HUES64 (cell line): ENCODE measurements at regions not wholly inside any gene's neighbourhood (a gene's known extent, or its start where the extent isn't known, plus 50 kb on each side); places are given as distances from the start of the nearest gene placed in this dataset.

Experiments used
- H3K27ac ChIP-seq: 2 replicates; pipeline ENCODE4 v1.7.0; 2013; ENCODE audit warnings: low read depth, low read length, inconsistent platforms
- H3K27me3 ChIP-seq: 2 replicates; pipeline ENCODE4 v1.6.1; 2013; ENCODE audit warnings: mild to moderate bottlenecking, low read length; ENCODE audit not compliant: insufficient read depth
- H3K36me3 ChIP-seq: 2 replicates; pipeline ENCODE4 v1.6.1; 2013; ENCODE audit warnings: mild to moderate bottlenecking, low read length; ENCODE audit not compliant: insufficient read depth
- H3K4me1 ChIP-seq: 2 replicates; pipeline ENCODE4 v1.6.1; 2013; ENCODE audit warnings: mild to moderate bottlenecking, low read length, moderate library complexity; ENCODE audit not compliant: insufficient read depth
- H3K4me3 ChIP-seq: 2 replicates; pipeline ENCODE4 v1.5.1; 2013; ENCODE audit warnings: mild to moderate bottlenecking, low read length, moderate library complexity
- H3K9ac ChIP-seq: 2 replicates; pipeline ENCODE4 v1.6.1; 2013; ENCODE audit warnings: mild to moderate bottlenecking, low read depth, low read length
- H3K9me3 ChIP-seq: 2 replicates; pipeline ENCODE4 v1.6.1; 2013; ENCODE audit warnings: low read depth, low read length; ENCODE audit not compliant: insufficient read depth
- WGBS: fragments of 150-250, 120-280 bp; methylation state at CpG from one replicate; pipeline ENCODE4 v1.1.7; 2013; ENCODE audit warnings: missing lambda C conversion rate; 5-methylcytosine and 5-hydroxymethylcytosine counted together

GRCh38 chr11:116553482-116553881, 219.3 kb downstream of the BUD13 start:
- no peak overlapping the region for H3K27ac ChIP-seq
- H3K4me3 ChIP-seq = no peak overlapping the region
- 78% methylated on average over 4 of the region's 5 CpGs for WGBS
- H3K9ac ChIP-seq = no peak overlapping the region
- H3K27me3 ChIP-seq = no peaks in the 10 kb centered on the region
- no peaks in the 10 kb centered on the region for H3K36me3 ChIP-seq
- H3K4me1 ChIP-seq = no peaks in the 10 kb centered on the region
- no peaks in the 10 kb centered on the region for H3K9me3 ChIP-seq

GRCh38 chr11:116551576-116551975, 221.2 kb downstream of the BUD13 start:
- Histone ChIP-seq H3K36me3 (no peaks in the 10 kb centered on the region), H3K9ac (no peak overlapping the region), H3K27ac (no peak overlapping the region), H3K4me1 (no peaks in the 10 kb centered on the region), H3K4me3 (no peak overlapping the region), H3K9me3 (no peaks in the 10 kb centered on the region), H3K27me3 (no peaks in the 10 kb centered on the region)
- WGBS = 91% methylated on average over 4 of the region's 4 CpGs

- Histone ChIP-seq H3K9me3 (no peaks in the 10 kb centered on the region), H3K27ac (no peak overlapping the region), H3K4me3 (no peak overlapping the region), H3K9ac (no peak overlapping the region), H3K4me1 (0 out of 2 replicates have a peak, but pooled peaks cover 7% of the 10 kb centered on the region), H3K36me3 (no peaks in the 10 kb centered on the region), H3K27me3 (no peaks in the 10 kb centered on the region)
- WGBS = 88% methylated on average over 5 of the region's 7 CpGs
These were observed 224.5 kb downstream of the BUD13 start for GRCh38 chr11:116548256-116548655.

GRCh38 chr11:116547571-116547970, 225.2 kb downstream of the BUD13 start:
- no peaks in the 10 kb centered on the region for H3K27me3 ChIP-seq
- WGBS = 68% methylated on average over 2 of the region's 2 CpGs
- no peak overlapping the region for H3K27ac ChIP-seq

GRCh38 chr11:116545912-116546311, 226.9 kb downstream of the BUD13 start:
- Histone ChIP-seq H3K4me3 (no peak overlapping the region), H3K36me3 (no peaks in the 10 kb centered on the region), H3K9me3 (no peaks in the 10 kb centered on the region), H3K4me1 (0 out of 2 replicates have a peak, but pooled peaks cover 7% of the 10 kb centered on the region), H3K27me3 (no peaks in the 10 kb centered on the region), H3K9ac (no peak overlapping the region), H3K27ac (no peak overlapping the region)
- 100% methylated on average over 3 of the region's 6 CpGs for WGBS

More at GRCh38 chr11:116547571-116547970, 225.2 kb downstream of the BUD13 start:
- no peaks in the 10 kb centered on the region for H3K9me3 ChIP-seq
- H3K4me1 ChIP-seq = 0 out of 2 replicates have a peak, but pooled peaks cover 7% of the 10 kb centered on the region
- no peak overlapping the region for H3K9ac ChIP-seq
- H3K36me3 ChIP-seq = no peaks in the 10 kb centered on the region
- no peak overlapping the region for H3K4me3 ChIP-seq

- WGBS = 94% methylated on average over 10 of the region's 10 CpGs
- H3K36me3 ChIP-seq = no peaks in the 10 kb centered on the region
- no peak overlapping the region for H3K4me3 ChIP-seq
These were observed 228.1 kb downstream of the BUD13 start for GRCh38 chr11:116544721-116545120.

GRCh38 chr11:116543911-116544475, 228.8 kb downstream of the BUD13 start:
- Histone ChIP-seq H3K27me3 (no peaks in the 10 kb centered on the region), H3K9ac (no peak overlapping the region)
- 76% methylated on average over 3 of the region's 4 CpGs for WGBS

More at GRCh38 chr11:116544721-116545120, 228.1 kb downstream of the BUD13 start:
- Histone ChIP-seq H3K9ac (no peak overlapping the region), H3K27me3 (no peaks in the 10 kb centered on the region), H3K9me3 (no peaks in the 10 kb centered on the region), H3K4me1 (0 out of 2 replicates have a peak, but pooled peaks cover 7% of the 10 kb centered on the region), H3K27ac (no peak overlapping the region)

GRCh38 chr11:116543099-116543498, 229.7 kb downstream of the BUD13 start:
- no peaks in the 10 kb centered on the region for H3K27me3 ChIP-seq
- no peaks in the 10 kb centered on the region for H3K36me3 ChIP-seq
- no peaks in the 10 kb centered on the region for H3K9me3 ChIP-seq
- H3K9ac ChIP-seq = no peak overlapping the region
- no peak overlapping the region for H3K27ac ChIP-seq
- 0 out of 2 replicates have a peak, but pooled peaks cover 7% of the 10 kb centered on the region for H3K4me1 ChIP-seq
- H3K4me3 ChIP-seq = no peak overlapping the region
- WGBS = 82% methylated on average over 4 of the region's 4 CpGs

More at GRCh38 chr11:116543911-116544475, 228.8 kb downstream of the BUD13 start:
- Histone ChIP-seq H3K4me3 (no peak overlapping the region), H3K4me1 (0 out of 2 replicates have a peak, but pooled peaks cover 7% of the 10 kb centered on the region), H3K9me3 (no peaks in the 10 kb centered on the region), H3K36me3 (no peaks in the 10 kb centered on the region), H3K27ac (no peak overlapping the region)

- H3K9ac ChIP-seq = no peak overlapping the region
- H3K27ac ChIP-seq = no peak overlapping the region
- no peaks in the 10 kb centered on the region for H3K36me3 ChIP-seq
- H3K27me3 ChIP-seq = 0 out of 2 replicates have a peak, but pooled peaks cover 3% of the 10 kb centered on the region
- 94% methylated on average over 5 of the region's 6 CpGs for WGBS
- H3K4me3 ChIP-seq = no peak overlapping the region
- no peaks in the 10 kb centered on the region for H3K9me3 ChIP-seq
- 0 out of 2 replicates have a peak, but pooled peaks cover 7% of the 10 kb centered on the region for H3K4me1 ChIP-seq
These were observed 230.4 kb downstream of the BUD13 start for GRCh38 chr11:116542406-116542805.

GRCh38 chr11:116541460-116541859, 231.3 kb downstream of the BUD13 start:
- WGBS = 100% methylated on average over 1 of the region's 1 CpG

GRCh38 chr11:116540645-116541304, 232.0 kb downstream of the BUD13 start:
- no peak overlapping the region for H3K4me3 ChIP-seq
- no peaks in the 10 kb centered on the region for H3K9me3 ChIP-seq
- H3K4me1 ChIP-seq = 0 out of 2 replicates have a peak, but pooled peaks cover 7% of the 10 kb centered on the region
- WGBS = 85% methylated on average over 4 of the region's 4 CpGs
- no peak overlapping the region for H3K9ac ChIP-seq
- no peak overlapping the region for H3K27ac ChIP-seq
- 0 out of 2 replicates have a peak, but pooled peaks cover 3% of the 10 kb centered on the region for H3K27me3 ChIP-seq
- no peaks in the 10 kb centered on the region for H3K36me3 ChIP-seq

More at GRCh38 chr11:116541460-116541859, 231.3 kb downstream of the BUD13 start:
- no peak overlapping the region for H3K4me3 ChIP-seq
- H3K36me3 ChIP-seq = no peaks in the 10 kb centered on the region
- H3K4me1 ChIP-seq = 0 out of 2 replicates have a peak, but pooled peaks cover 7% of the 10 kb centered on the region
- no peaks in the 10 kb centered on the region for H3K9me3 ChIP-seq
- 0 out of 2 replicates have a peak, but pooled peaks cover 3% of the 10 kb centered on the region for H3K27me3 ChIP-seq
- H3K27ac ChIP-seq = no peak overlapping the region
- H3K9ac ChIP-seq = no peak overlapping the region
